DOHH2 (cell line): ENCODE measurements at regions not wholly inside any gene's neighbourhood (a gene's known extent, or its start where the extent isn't known, plus 50 kb on each side); places are given as distances from the start of the nearest gene placed in this dataset.

Experiments
- CTCF ChIP-seq: fragments of 200-600 bp; sonication (generic); IDR thresholded peaks from one replicate; pipeline ENCODE4 v1.5.1; 2014; ENCODE audit warnings: antibody characterized with exemption, mild to moderate bottlenecking, low read depth, low read length; ENCODE audit not compliant: poor library complexity, severe bottlenecking
- EZH2phosphoT487 ChIP-seq: fragments of 200-600 bp; sonication (generic); IDR thresholded peaks from 2 replicates; pipeline ENCODE4 v1.6.1; 2017; ENCODE audit warnings: borderline replicate concordance, mild to moderate bottlenecking, antibody characterized with exemption, low read length, moderate library complexity, mixed read lengths

DNA sequence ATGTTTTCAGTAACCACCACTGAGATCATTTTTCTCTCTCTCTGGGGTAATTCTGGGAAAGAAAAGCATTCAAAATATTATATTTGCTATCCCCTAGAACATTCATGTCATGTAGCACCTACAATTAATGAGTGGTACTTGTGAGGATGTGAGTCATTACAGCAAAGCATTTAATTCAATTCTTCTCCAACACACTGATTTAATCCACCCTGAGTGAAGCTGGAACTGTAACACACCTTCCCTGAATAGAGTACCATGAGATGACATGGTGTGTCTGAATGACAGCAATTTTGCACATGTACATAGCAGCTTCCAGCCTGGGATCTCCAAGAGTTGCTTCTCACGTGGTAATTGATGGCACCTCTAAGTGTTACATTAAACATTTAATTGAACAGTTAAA lies 207.1 kb upstream of the SLC14A2 start:
- no peak for TF ChIP-seq CTCF
- TF ChIP-seq EZH2phosphoT487, result no peak
